ENCODE measurements at regions not wholly inside any gene's neighbourhood (a gene's known extent, or its start where the extent isn't known, plus 50 kb on each side); places are given as distances from the start of the nearest gene placed in this dataset.

GRCh38 chr4:130545596-130545995, 1449.6 kb downstream of the C4orf33 start:
- Histone ChIP-seq H2AFZ (ENCODE audit: low read length) (no peak overlapping the region), H2BK15ac (ENCODE audit: low read length) (no peak overlapping the region), H3K14ac (ENCODE audit: low read length) (no peak overlapping the region), H4K91ac (ENCODE audit: low read depth, low read length, poor library complexity) (no peak overlapping the region), H3K4ac (ENCODE audit: low read length) (no peak overlapping the region), H3K4me1 (ENCODE audit: control insufficient read depth in 2 of 2, insufficient read depth in 1 of 2, low read depth in 1 of 2, low read length in 2 of 2) (no peaks in the 10 kb centered on the region), H3K9ac (ENCODE audit: low read depth, low read length, poor library complexity) (no peak overlapping the region), H3K18ac (ENCODE audit: low read length) (no peak overlapping the region), H3K27ac (replicated peaks; ENCODE audit: low read length) (no peak overlapping the region), H3K27me3 (ENCODE audit: control insufficient read depth in 3 of 3, insufficient read depth in 3 of 3, low read depth in 1 of 3, low read length in 3 of 3) (no peaks in the 10 kb centered on the region), H3K23ac (ENCODE audit: low read depth, low read length, poor library complexity) (no peak overlapping the region), H3K4me2 (ENCODE audit: insufficient read depth, low read length, poor library complexity, severe bottlenecking) (no peak overlapping the region), H2BK120ac (ENCODE audit: low read depth, low read length) (no peak overlapping the region), H3K9me3 (replicated peaks in 1 of 2; ENCODE audit: control insufficient read depth in 2 of 2, insufficient read depth in 1 of 2, low read depth in 1 of 2, low read length in 2 of 2) (no peaks in the 10 kb centered on the region), H4K8ac (ENCODE audit: low read depth, low read length) (no peak overlapping the region), H3K36me3 (replicated peaks in 1 of 2; ENCODE audit: control insufficient read depth in 2 of 2, insufficient read depth in 2 of 2, low read length in 2 of 2) (no peaks in the 10 kb centered on the region), H2BK12ac (ENCODE audit: low read length) (no peak overlapping the region), H3K4me3 (ENCODE audit: low read length in 2 of 2) (no peak overlapping the region), H2BK5ac (ENCODE audit: low read length) (no peak overlapping the region), H3K79me1 (ENCODE audit: low read depth, low read length) (no peaks in the 10 kb centered on the region), H2AK5ac (ENCODE audit: low read depth, low read length) (no peak overlapping the region)
- no CpG with 5 or more reads among the region's 2 CpGs for WGBS, 2 donors (ENCODE audit: extremely low coverage in 2 of 2, insufficient read length in 2 of 2, insufficient replicate concordance in 1 of 2)
- no peak for DNase-seq (ENCODE audit: low spot score)

DNA sequence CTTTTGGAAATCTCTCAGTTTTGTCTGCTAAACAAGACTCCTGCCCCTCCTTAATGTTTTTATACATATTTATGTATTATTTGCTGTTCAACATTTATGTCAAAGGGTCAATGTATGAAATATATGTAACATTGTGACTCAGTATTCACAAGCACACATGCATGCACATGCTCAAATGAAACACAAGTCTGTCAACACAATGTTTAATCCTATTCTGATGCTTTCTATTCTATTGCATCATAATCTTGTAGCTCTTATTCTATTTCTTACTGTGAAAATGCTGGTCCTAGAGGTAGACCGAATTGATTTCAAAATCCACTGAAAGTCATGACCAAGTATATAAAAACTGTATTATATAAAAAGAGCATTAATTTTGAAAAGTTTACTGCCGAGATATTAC, 1463.3 kb downstream of the C4orf33 start:
- Histone ChIP-seq H4K8ac (ENCODE audit: low read depth, low read length) (no peak overlapping the region), H3K18ac (ENCODE audit: low read length) (no peak overlapping the region), H3K23ac (ENCODE audit: low read depth, low read length, poor library complexity) (no peak overlapping the region), H3K9ac (ENCODE audit: low read depth, low read length, poor library complexity) (no peak overlapping the region), H3K27me3 (ENCODE audit: control insufficient read depth in 3 of 3, insufficient read depth in 3 of 3, low read depth in 1 of 3, low read length in 3 of 3) (peaks cover 0 to 10% (median 0%) of the 10 kb centered on the region in 3 experiments), H3K79me1 (ENCODE audit: low read depth, low read length) (no peaks in the 10 kb centered on the region), H3K4me2 (ENCODE audit: insufficient read depth, low read length, poor library complexity, severe bottlenecking) (no peak overlapping the region), H3K4me1 (ENCODE audit: control insufficient read depth in 2 of 2, insufficient read depth in 1 of 2, low read depth in 1 of 2, low read length in 2 of 2) (peaks cover 0 to 4% of the 10 kb centered on the region in 2 donors), H3K4me3 (ENCODE audit: low read length in 2 of 2) (no peak overlapping the region), H2AK5ac (ENCODE audit: low read depth, low read length) (no peak overlapping the region), H2BK15ac (ENCODE audit: low read length) (no peak overlapping the region), H3K14ac (ENCODE audit: low read length) (no peak overlapping the region), H3K9me3 (replicated peaks in 1 of 2; ENCODE audit: control insufficient read depth in 2 of 2, insufficient read depth in 1 of 2, low read depth in 1 of 2, low read length in 2 of 2) (no peaks in the 10 kb centered on the region), H3K27ac (replicated peaks; ENCODE audit: low read length) (no peak overlapping the region), H2BK12ac (ENCODE audit: low read length) (no peak overlapping the region), H2BK120ac (ENCODE audit: low read depth, low read length) (no peak overlapping the region), H2AFZ (ENCODE audit: low read length) (no peak overlapping the region), H3K4ac (ENCODE audit: low read length) (no peak overlapping the region), H2BK5ac (ENCODE audit: low read length) (no peak overlapping the region), H4K91ac (ENCODE audit: low read depth, low read length, poor library complexity) (no peak overlapping the region), H3K36me3 (replicated peaks in 1 of 2; ENCODE audit: control insufficient read depth in 2 of 2, insufficient read depth in 2 of 2, low read length in 2 of 2) (no peaks in the 10 kb centered on the region)
- no CpG with 5 or more reads among the region's 2 CpGs for WGBS, 2 donors (ENCODE audit: extremely low coverage in 2 of 2, insufficient read length in 2 of 2, insufficient replicate concordance in 1 of 2)
- no peak for DNase-seq (ENCODE audit: low spot score)

DNA sequence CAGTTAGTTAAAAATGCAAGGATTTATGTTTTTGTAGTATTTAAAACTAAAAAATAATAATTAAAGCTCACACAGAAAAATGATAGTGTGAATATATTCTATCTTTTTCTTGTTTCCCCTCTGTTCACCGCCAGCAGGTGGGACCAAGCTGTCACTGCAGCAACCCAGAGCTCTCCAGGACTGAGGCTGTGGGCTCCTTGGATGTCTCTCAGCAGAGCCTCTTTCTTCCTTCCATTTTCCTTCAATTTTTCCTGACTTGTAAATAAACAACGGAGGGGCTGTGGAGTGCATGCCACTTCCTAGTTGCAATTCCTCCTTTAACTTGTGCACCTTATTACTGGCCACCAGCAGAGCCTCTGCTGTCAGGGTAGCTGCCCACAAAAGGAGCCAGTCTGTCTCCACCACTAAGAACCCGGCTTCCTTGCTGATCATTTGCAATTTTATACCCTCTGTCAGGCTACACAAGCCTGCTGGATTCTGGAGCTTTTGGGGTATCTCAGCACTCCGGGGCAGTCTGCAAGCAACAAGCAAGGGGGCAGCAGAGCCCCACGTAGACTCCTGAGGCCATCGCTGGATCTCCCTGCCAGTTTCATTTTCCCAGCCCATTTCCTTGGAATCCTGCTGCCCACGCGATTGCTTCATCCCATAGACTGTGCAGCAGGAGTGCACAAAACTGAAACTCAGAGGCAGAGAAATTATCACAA, 1467.4 kb downstream of the C4orf33 start:
- no peak overlapping the region for H2BK15ac ChIP-seq (ENCODE audit: low read length)
- H3K4me3 ChIP-seq (ENCODE audit: low read length in 2 of 2), result no peak overlapping the region
- no CpG with 5 or more reads among the region's 8 CpGs for WGBS, 2 donors (ENCODE audit: extremely low coverage in 2 of 2, insufficient read length in 2 of 2, insufficient replicate concordance in 1 of 2)

DNA sequence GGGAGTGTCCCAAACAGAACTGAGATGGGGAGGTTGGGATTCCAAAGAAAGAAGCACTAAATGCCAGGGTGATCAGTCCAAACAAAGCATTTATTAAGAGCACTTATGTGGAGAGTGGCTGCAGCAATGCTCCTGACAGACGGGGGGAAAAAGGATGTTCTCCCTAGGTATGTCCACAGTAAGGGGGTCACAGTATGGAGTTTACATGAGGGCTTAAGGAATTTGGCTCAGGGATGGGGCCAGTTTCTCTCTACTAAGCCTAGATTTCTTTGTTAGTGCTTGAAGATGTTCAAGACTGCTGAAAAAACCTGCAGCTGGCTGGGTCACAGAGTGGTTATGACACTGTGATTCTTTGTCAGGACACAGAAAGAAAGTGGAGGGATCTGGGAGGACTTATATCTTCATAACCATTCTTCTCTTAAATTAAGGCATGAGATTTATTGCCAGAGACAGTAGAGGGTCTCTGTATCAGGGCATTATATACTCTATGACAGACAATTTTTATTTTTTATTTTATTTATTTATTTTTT, 1468.0 kb downstream of the C4orf33 start:
- no peak overlapping the region for H4K8ac ChIP-seq (ENCODE audit: low read depth, low read length)
- H2BK120ac ChIP-seq (ENCODE audit: low read depth, low read length), result no peak overlapping the region
- no peak overlapping the region for H4K91ac ChIP-seq (ENCODE audit: low read depth, low read length, poor library complexity)
- peaks cover 0 to 10% (median 0%) of the 10 kb centered on the region in 3 experiments for H3K27me3 ChIP-seq (ENCODE audit: control insufficient read depth in 3 of 3, insufficient read depth in 3 of 3, low read depth in 1 of 3, low read length in 3 of 3)
- peak overlapping the region; percentile 75 for H2AFZ ChIP-seq (ENCODE audit: low read length)
- no peak overlapping the region for H3K23ac ChIP-seq (ENCODE audit: low read depth, low read length, poor library complexity)
- no peak for DNase-seq (ENCODE audit: low spot score)
- H3K18ac ChIP-seq (ENCODE audit: low read length), result no peak overlapping the region
- WGBS, 2 donors (ENCODE audit: extremely low coverage in 2 of 2, insufficient read length in 2 of 2, insufficient replicate concordance in 1 of 2), result no CpG with 5 or more reads among the region's 1 CpG
- no peak overlapping the region for H2BK12ac ChIP-seq (ENCODE audit: low read length)
- H2BK15ac ChIP-seq (ENCODE audit: low read length), result no peak overlapping the region
- H3K4me2 ChIP-seq (ENCODE audit: insufficient read depth, low read length, poor library complexity, severe bottlenecking), result no peak overlapping the region
- H3K4me3 ChIP-seq (ENCODE audit: low read length in 2 of 2), result no peak overlapping the region
- H3K4me1 ChIP-seq (ENCODE audit: control insufficient read depth in 2 of 2, insufficient read depth in 1 of 2, low read depth in 1 of 2, low read length in 2 of 2), result peaks cover 0 to 4% of the 10 kb centered on the region in 2 donors
- no peaks in the 10 kb centered on the region for H3K79me1 ChIP-seq (ENCODE audit: low read depth, low read length)
- H2BK5ac ChIP-seq (ENCODE audit: low read length), result no peak overlapping the region
- no peak overlapping the region for H3K9ac ChIP-seq (ENCODE audit: low read depth, low read length, poor library complexity)
- no peak overlapping the region for H2AK5ac ChIP-seq (ENCODE audit: low read depth, low read length)
- H3K4ac ChIP-seq (ENCODE audit: low read length), result no peak overlapping the region
- peaks cover 0 to 3% of the 10 kb centered on the region in 2 donors for H3K9me3 ChIP-seq (replicated peaks in 1 of 2; ENCODE audit: control insufficient read depth in 2 of 2, insufficient read depth in 1 of 2, low read depth in 1 of 2, low read length in 2 of 2)
- no peaks in the 10 kb centered on the region for H3K36me3 ChIP-seq (replicated peaks in 1 of 2; ENCODE audit: control insufficient read depth in 2 of 2, insufficient read depth in 2 of 2, low read length in 2 of 2)
- no peak overlapping the region for H3K27ac ChIP-seq (replicated peaks; ENCODE audit: low read length)
- H3K14ac ChIP-seq (ENCODE audit: low read length), result no peak overlapping the region

More for the DNA sequence above, 1467.4 kb downstream of the C4orf33 start:
- Histone ChIP-seq H3K36me3 (replicated peaks in 1 of 2; ENCODE audit: control insufficient read depth in 2 of 2, insufficient read depth in 2 of 2, low read length in 2 of 2) (no peaks in the 10 kb centered on the region), H2BK12ac (ENCODE audit: low read length) (no peak overlapping the region), H3K9me3 (replicated peaks in 1 of 2; ENCODE audit: control insufficient read depth in 2 of 2, insufficient read depth in 1 of 2, low read depth in 1 of 2, low read length in 2 of 2) (no peaks in the 10 kb centered on the region), H2AFZ (ENCODE audit: low read length) (peak overlapping the region; percentile 75), H3K4ac (ENCODE audit: low read length) (no peak overlapping the region), H3K4me1 (ENCODE audit: control insufficient read depth in 2 of 2, insufficient read depth in 1 of 2, low read depth in 1 of 2, low read length in 2 of 2) (peaks cover 0 to 4% of the 10 kb centered on the region in 2 donors), H4K91ac (ENCODE audit: low read depth, low read length, poor library complexity) (no peak overlapping the region), H3K9ac (ENCODE audit: low read depth, low read length, poor library complexity) (no peak overlapping the region), H4K8ac (ENCODE audit: low read depth, low read length) (peak overlapping the region; percentile 45), H3K27ac (replicated peaks; ENCODE audit: low read length) (no peak overlapping the region), H2BK5ac (ENCODE audit: low read length) (no peak overlapping the region), H3K27me3 (ENCODE audit: control insufficient read depth in 3 of 3, insufficient read depth in 3 of 3, low read depth in 1 of 3, low read length in 3 of 3) (peaks cover 0 to 10% (median 0%) of the 10 kb centered on the region in 3 experiments), H3K14ac (ENCODE audit: low read length) (no peak overlapping the region), H2AK5ac (ENCODE audit: low read depth, low read length) (no peak overlapping the region), H3K4me2 (ENCODE audit: insufficient read depth, low read length, poor library complexity, severe bottlenecking) (no peak overlapping the region), H3K18ac (ENCODE audit: low read length) (no peak overlapping the region), H2BK120ac (ENCODE audit: low read depth, low read length) (no peak overlapping the region), H3K79me1 (ENCODE audit: low read depth, low read length) (no peaks in the 10 kb centered on the region), H3K23ac (ENCODE audit: low read depth, low read length, poor library complexity) (no peak overlapping the region)
- peak; percentile 52 for DNase-seq (ENCODE audit: low spot score)

Measured in neuronal stem cell (in vitro differentiated cells).